GM19023 (cell line): ENCODE measurements at regions not wholly inside any gene's neighbourhood (a gene's known extent, or its start where the extent isn't known, plus 50 kb on each side); places are given as distances from the start of the nearest gene placed in this dataset.
"Not testable (repeated sequence)": the region's sequence is repeated elsewhere in the genome, so short reads cannot be mapped to it uniquely, and the experiment has no call there.

Experiments
- ATAC-seq: cut with Tn5 transposase; IDR thresholded peaks from one replicate; pipeline ENCODE4 v1.9.1; 2021; ENCODE audit warnings: mild to moderate bottlenecking, moderate library complexity; ENCODE audit not compliant: unreplicated experiment

DNA sequence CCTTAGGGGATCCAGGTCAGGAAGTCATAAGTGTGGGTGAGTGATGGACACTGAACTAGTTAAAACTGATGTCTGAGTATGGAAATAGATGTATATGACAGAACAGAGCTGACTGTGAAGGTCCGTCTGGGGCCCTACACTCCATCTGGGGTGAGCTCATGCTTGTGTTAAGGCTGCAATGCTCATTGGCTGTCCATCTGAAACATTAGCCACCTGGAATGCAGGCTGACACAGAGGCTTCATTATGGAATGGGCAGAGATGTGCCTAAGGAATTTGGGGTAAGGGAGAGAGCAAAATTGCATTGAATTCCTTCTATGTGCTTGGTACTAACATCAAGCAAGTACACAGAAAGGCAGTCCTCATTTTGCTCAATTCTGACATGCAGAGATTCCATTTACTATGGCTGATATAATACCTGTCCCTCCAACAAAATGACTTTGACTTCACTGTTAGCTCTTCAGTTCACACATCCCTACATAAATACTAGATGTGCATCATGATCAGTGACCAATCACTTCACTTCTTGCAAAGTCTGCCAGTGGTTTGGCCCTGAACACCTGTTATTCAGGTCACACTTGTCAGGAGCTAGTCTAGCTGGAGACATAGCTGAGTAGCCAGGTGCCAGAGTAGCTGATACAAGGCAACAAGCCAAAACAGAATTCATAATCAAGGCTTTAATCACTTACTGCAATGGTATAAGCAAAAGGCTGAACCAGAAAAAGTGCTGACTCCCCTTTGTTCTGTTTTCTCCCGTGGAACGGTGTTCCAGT is 128.9 kb upstream of the VWC2 start:
- ATAC-seq: no peak

DNA sequence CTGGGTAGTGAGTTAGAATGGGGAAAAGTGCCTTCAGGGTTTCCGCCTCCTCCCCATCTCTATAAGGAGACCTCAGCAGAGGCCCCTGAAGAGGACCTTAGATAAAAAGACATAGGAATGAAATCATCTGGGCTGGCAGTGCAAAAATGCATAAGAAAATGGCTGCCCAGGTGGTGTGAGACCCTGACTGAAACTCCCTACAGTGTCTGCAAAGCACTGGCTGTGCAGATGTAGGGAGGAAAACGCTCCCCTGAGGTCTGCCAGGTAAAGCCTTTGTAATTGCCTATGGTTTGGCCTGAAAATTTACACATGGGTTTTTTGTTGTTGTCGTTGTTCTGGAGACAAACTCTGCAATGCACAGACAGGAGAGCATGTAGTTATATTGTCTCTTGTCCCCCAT is 128.1 kb upstream of the VWC2 start:
- ATAC-seq: no peak

DNA sequence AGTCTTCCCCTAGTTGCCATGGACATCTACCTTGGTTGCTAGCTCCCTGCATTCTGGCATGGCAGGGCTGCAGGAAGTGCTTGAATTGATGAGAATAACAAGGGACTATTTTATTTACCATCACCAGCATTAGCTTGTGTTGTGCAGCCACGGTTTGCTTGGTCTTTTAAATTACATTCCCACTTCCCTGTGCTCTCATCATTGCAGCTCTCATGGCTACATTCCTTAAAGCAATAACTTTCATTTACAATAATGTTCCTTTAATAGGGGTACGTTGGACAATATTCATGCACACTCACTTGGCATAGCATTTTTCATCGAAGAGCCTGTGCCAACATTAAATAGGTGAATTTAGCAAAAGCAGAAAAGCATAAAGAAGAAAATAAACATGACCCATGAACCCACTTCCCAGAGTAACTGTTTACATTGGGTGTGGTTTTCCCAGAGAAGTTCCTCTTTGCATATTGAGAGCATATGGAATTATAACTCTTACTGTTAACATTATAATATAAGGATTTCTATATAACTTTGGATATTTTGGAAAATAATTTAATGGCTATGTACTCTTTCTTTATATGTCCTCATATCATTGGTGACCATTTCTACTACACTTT is 113.2 kb upstream of the VWC2 start:
- no peak for ATAC-seq

DNA sequence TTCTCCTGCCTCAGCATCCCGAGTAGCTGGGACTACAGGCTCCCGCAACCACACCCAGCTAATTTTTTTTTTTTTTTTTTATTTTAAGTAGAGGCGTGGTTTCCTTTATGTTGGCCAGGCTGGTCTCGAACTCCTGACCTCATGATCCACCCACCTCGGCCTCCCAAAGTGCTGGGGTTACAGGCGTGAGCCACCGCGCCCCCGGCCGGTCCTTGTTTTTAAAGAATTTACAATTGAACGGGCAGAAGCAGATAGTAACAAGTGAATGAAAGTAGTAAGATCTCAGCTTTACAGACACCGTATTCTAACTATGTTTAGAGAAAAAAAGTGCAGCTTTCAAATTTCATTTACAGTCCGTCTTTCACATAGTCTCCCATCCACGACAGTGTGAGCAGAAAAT is 112.5 kb upstream of the VWC2 start:
- ATAC-seq: no peak

DNA sequence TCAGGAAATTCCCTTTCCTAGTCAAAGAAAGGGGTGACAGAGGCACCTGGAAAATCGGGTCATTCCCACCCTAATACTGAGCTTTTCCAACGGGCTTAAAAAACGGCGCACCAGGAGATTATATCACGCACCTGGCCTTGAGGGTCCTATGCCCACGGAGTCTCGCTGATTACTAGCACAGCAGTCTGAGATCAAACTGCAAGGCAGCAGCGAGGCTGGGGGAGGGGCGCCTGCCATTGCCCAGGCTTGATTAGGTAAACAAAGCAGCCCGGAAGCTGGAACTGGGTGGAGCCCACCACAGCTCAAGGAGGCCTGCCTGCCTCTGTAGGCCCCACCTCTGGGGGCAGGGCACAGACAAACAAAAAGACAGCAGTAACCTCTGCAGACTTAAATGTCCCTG is 107.5 kb upstream of the VWC2 start:
- not testable (repeated sequence) for ATAC-seq

DNA sequence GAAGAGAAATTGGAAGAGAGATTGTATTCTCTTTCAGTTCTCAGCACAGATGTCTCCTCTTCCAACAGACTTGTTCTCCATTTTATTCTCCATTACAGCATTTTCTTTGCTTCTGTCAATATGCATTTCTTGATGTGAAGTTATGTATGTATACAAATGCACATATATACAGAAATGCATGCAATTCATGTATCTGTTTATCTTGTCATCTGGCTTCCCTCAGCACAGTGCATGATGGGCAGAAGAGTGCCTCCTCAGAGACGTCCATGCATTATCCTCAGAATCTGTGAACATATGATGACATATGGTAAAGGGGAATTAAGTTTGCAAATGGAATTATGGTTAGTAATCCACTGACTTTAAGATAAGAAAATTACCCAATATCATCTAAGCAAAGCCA is 106.7 kb upstream of the VWC2 start:
- ATAC-seq: no peak

DNA sequence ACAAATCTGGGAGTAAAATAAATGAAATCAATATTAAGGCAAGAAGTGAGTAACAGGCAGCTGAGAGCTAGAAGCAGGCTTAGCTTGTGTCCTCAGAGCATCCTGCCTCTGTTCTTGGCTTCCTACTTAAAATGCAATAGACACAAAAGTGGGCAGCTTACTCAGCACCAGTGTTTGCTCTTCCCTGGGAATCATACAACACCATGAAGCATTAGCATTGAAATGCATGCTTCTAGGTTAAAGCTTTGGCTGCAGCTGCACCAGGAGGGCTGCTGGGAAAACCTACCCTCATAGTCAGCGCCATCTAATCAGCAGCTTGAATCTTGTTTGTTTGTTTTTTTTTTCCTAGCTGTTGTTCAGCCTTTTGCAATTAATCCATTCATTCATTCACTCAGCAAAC is 104.2 kb upstream of the VWC2 start:
- no peak for ATAC-seq

DNA sequence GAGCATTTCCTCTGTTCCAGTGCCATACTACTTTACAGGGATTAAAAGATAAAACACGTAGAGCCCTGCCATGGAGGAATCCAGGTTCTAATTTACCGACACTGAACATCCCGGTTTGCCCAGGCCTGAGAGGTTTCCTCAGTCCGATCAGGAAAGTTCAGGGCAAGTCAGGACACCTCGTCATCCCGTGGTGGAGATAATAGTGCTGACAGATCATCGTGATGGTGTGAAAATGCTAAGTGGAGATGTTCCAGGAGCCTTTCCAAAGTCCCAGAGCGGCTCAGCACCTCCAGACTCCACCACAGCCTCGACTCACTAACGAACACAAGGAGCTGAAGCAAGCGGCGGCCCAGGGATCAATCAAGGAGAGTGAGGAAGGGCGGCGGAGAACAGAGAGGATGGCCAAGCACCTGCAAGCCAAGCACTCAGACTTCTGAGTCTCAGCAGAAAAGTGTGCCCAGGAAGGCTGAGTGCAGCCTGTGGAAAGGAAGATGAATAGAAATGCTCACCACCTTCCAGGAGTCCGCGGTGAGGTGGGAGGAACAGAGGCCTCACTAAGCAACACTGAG is 103.7 kb upstream of the VWC2 start:
- ATAC-seq: no peak

DNA sequence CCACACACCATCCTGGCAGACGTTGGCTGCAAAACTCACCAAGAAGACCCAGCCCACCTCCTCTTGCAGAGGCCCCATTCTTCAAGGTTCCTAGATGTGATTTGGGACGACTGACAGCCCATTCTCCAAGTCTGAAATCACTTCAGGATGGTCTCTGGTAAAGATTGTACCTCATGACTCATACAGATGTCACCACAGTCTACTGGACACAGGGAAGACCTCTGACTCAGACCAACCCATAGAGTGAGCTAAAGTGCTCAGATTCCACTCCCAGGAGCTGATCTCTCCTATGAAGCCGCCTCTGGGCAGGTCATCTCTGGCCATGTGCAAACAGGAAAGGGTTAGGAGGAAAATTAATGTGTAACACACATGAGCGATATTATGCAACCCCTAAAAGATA is 102.4 kb upstream of the VWC2 start:
- ATAC-seq: no peak

DNA sequence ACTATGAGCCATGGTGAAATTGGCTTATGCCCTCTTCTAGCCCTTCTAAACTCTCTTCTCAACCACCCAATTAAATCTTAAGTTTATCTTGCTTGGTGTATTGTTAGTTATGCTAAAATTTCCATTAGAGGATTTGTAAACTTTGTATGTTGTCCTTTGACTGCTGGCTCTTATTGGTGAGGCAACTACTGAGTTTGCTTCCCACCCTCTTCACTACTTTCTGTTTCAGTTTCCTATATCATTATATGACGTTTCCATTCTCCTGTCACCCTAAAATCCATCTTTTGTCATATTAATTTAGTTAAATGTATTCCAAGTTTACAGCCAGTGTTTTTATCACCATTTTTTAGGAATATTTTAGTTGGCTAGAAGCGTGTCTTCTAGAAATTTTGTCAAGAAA is 80.9 kb upstream of the VWC2 start:
- no peak for ATAC-seq

DNA sequence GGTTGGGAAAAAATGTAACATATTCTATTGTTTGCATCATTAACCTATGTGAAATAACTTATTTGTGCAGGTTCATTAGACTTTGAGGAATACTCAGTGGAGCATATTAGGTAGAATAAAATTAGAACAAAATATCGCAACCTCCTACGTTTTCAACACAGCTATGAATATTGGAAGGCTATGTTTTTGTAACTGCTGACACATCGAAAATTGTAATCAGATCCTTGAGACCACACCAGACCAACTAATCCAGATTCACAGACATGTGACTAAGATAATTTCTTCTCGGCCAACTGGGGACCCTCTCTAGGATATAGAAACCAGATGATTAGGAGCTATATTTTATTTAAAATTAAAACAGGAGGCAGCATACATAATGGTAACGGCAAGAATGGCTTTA is 77.5 kb upstream of the VWC2 start:
- ATAC-seq: no peak

DNA sequence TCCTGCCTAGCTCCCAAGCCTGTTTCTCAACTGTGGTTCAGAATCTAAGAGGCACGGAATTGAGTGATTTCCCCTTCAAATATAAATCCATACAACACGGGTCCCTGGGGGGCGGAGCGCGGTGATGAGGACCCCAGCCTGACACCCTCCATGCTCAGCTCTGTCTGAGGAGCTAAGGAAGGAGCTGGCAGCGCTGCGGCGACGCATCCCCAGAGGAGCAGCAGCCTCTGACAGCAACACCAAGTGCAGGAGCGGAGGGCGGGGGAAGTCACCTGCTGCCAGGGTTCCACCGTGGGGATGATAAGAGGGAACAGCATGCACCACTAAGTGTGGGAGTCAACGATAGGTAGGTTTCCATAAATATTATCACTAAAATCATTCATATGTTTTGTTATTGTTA is 72.6 kb upstream of the VWC2 start:
- no peak for ATAC-seq

DNA sequence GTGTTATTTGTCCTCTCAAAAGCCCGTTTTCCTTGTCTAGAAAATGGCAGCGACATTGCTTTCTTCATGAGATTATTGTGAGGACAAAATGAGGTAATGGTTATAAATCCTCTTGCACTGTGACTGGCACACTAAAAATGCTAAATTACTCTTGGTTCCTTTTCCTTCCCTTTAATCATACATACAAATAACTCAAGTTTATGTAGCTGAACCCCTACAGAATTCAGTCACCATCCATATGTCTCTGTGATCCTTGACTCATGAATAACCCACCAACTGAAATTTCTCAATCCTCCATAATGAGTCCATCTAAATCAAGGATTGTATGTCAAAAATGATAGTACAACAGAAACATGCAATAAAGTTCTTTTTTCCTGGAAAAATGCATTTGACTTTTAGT is 71.3 kb upstream of the VWC2 start:
- no peak for ATAC-seq

DNA sequence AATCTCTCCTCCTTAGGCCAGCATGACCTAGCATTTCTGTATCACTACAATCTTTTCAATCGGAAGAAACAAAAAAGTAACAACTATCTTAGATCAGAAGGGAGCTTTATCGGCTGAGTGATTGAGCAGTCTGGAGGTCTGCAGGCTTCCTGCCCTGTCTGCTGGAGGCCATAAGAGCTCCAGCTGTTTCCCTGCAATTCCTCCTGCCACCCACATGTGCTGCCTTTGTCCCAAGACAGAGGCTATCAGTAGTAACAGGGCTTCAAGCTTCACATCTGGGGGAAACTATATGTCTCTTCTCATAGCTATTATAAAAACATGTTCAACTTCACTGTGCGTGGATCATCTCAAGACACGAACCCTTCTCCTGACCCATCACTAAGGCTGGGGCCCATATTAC is 70.1 kb upstream of the VWC2 start:
- no peak for ATAC-seq

DNA sequence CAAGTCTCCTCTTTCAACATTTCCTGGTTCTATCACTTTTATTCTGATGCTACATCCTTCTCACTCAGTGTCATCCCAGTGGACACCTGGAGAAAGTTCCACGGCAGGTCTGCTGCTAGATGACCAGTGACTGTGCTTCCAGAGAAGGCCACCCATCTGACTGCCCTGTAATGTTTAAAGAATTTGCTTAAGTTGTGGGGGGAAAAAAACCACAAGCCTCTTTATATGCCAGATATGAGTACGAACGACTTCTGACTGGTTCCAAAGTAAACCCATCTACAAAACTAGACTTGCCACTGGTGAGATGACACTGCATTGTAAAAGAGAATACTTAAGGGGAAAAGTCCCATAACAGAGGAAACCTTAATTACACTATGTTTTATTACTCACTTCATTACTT is 69.6 kb upstream of the VWC2 start:
- no peak for ATAC-seq

DNA sequence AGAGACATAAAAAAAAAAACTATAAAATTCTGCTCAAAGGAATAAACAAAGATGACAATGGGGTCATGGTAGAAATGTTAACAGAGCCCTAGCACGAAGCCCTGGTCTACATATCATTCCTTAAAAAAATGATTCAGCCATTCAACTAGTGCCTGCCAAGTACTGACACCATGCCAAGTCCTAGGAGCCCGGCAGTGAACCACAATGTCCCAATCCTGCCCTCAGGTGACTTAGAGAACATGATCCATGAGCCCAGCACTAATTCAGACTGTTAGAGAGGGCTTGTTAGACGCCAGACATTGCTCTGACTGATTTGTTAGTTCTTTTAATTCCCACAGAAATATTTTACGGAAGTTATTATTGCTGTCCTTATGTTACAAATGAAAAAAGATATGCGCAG is 67.3 kb upstream of the VWC2 start:
- no peak for ATAC-seq

DNA sequence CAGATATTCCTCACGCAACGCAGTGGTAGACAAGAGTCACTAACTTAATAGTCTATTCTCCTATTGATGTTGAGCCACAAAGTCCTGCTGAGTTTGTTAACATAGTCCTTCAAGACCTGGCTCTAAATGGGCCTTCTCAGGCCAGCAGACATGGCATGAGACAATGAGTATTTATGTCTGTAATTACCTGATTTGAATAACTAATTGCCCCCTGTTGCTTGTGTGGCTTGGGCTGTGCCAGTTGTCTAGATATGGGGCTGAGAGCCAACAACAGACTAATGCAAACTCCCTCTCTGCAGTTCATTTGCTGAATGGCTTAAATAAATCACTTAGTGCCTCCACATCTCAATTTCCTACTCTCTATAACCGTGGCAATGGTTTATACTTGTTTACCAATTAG is 65.5 kb upstream of the VWC2 start:
- ATAC-seq: no peak

DNA sequence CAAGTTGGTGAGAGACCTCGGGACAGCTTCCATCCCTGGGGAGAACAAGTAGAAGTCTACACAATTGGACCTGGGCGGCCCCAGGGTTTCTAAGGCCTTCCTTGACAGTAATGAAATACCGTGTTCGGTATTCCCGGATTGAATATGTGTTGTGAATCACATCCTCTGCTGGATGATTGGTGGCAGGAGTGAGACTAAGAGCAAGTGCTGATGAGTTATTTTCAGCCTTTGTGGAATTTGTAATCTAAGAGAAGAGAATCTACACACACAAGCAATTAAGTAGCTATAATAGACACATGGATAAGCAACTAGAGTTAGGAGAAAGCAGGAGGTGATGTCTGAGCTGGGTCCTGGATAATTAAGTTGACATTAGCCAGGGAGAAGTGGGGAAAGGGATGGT is 64.8 kb upstream of the VWC2 start:
- ATAC-seq: no peak

DNA sequence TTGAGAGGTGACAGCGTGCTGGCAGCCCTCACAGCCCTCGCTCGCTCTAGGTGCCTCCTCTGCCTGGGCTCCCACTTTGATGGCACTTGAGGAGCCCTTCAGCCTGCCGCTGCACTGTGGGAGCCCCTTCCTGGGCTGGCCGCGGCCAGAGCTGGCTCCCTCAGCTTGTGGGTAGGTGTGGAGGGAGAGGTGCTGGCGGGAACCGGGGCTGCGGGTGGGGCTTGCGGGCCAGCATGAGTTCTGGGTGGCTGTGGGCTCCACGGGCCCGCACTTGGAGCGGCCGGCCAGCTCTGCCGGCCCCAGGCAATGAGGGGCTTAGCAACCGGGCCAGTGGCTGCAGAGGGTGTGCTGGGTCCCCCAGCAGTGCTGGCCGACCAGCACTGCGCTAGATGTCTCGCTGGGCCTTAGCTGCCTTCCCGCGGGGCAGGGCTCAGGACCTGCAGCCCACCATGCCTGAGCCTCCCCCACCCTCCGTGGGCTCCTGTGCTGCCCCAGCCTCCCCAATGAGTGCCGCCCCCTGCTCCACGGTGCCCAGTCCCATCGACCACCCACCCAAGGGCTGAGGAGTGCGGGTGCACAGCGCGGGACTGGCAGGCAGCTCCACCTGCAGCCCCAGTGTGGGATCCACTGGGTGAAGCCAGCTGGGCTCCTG is 62.2 kb upstream of the VWC2 start:
- not testable (repeated sequence) for ATAC-seq

DNA sequence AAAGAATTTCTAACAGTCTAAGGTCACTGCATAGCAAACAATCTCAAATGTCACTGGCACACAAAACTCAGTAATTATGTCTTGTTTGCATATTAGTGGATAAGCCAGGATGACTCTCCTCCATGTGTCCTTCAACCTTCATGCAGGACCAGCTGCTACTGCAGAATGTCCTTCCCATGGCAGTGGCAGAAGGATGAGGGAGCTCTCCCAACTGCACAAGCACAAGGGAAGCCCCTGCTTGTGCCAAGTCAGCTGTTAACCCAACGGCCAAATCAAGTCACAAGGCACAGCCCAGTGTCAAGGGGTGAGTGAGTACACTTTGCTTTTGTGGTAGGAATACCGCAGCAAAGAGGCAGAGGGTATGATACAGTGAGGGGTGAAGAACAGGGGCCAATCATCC is 59.3 kb upstream of the VWC2 start:
- no peak for ATAC-seq

DNA sequence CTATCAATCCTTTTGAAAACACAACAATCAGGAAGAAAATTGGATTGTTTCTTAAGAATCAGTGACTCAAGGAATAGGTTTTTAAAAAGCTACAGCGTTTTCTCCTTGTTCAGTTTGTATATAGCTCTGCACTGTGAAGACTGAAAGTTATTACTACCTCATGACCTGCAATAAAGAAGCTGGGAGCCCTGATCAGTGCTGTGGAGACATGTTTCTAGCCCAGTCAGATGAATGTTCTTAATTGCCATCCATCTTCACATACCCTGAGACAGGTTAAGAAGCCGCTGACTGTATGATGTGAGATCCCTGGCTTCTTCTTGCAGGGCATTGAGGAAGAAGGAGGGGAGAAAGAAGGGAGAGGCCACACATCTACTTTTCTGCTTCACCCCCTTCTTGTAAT is 58.0 kb upstream of the VWC2 start:
- no peak for ATAC-seq

DNA sequence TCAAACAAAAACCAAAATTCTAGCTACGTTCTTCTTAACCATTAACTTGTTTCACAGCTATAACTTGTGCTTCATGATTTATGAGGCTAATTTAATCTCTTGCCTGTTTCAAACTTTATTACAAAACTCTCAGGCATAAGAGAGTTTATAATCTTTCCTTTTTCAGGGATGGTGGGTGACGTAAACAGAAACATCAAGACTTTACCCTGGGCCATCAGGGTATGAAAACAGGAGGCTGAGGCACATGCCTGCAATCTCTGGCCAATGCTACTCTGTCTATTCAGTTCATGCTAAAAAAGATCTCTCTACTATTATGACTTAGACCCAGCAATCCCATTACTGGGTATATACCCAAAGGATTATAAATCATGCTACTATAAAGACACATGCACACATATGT is 55.9 kb upstream of the VWC2 start:
- ATAC-seq: no peak
